ENCODE measurements at regions not wholly inside any gene's neighbourhood (a gene's known extent, or its start where the extent isn't known, plus 50 kb on each side); places are given as distances from the start of the nearest gene placed in this dataset.

GRCh38 chr11:92885600-92885999, 83.9 kb upstream of the MTNR1B start:
- TF ChIP-seq YY1 (IDR thresholded peaks at IDR 0.05; ENCODE audit: low read depth) (no peak), EP300 (IDR thresholded peaks at IDR 0.05; ENCODE audit: borderline replicate concordance) (no peak), MAX (IDR thresholded peaks at IDR 0.05) (no peak), RAD21 (IDR thresholded peaks at IDR 0.05; ENCODE audit: low read depth) (no peak), TAF1 (IDR thresholded peaks at IDR 0.05; ENCODE audit: low read depth) (no peak), FOXM1 (IDR thresholded peaks at IDR 0.05; ENCODE audit: borderline replicate concordance, low read depth) (no peak), NFIC (IDR thresholded peaks at IDR 0.05) (no peak), CREB1 (IDR thresholded peaks at IDR 0.05; ENCODE audit: low read depth) (no peak), REST (IDR thresholded peaks at IDR 0.05; ENCODE audit: low read depth) (no peak), USF1 (IDR thresholded peaks at IDR 0.05) (no peak), TCF12 (IDR thresholded peaks at IDR 0.05; ENCODE audit: low read depth) (no peak), TEAD4 (IDR thresholded peaks at IDR 0.05) (no peak)
